ENCODE measurements at regions not wholly inside any gene's neighbourhood (a gene's known extent, or its start where the extent isn't known, plus 50 kb on each side); places are given as distances from the start of the nearest gene placed in this dataset.

DNA sequence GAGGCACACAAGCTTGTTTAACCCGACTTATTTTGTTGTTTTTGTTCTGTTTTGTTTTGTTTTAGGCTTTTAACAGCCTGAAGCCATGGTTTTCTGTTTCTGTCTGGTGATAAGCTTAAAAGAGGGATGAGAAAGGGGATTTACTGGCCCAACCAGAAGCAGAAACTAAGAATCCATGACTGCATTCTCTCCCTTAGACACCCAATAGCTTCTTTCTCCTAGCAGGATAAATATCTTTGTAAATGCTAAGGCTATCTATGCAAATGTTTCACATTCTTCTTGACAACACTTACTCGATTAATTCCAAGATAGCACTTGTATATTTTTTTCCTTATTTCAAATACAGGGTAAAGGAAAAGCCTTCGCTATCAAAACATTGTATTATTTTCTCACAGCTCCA lies 53.7 kb upstream of the SMAD1 start:
- intact Hi-C loops (cut with DNase I; ENCODE audit: low total_unique reads): no loop called here
- Histone ChIP-seq H3K27ac (no peak overlapping the region), H3K27me3 (no peaks in the 10 kb centered on the region), H3K4me3 (no peak overlapping the region), H3K4me1 (no peaks in the 10 kb centered on the region), H3K36me3 (no peaks in the 10 kb centered on the region), H3K9me3 (peaks cover 5 to 16% of the 10 kb centered on the region in 2 donors)
- no peak for TF ChIP-seq POLR2AphosphoS5 (IDR thresholded peaks at IDR 0.05)
- TF ChIP-seq POLR2A (IDR thresholded peaks at IDR 0.05): no peak
- TF ChIP-seq, protein P1, sequence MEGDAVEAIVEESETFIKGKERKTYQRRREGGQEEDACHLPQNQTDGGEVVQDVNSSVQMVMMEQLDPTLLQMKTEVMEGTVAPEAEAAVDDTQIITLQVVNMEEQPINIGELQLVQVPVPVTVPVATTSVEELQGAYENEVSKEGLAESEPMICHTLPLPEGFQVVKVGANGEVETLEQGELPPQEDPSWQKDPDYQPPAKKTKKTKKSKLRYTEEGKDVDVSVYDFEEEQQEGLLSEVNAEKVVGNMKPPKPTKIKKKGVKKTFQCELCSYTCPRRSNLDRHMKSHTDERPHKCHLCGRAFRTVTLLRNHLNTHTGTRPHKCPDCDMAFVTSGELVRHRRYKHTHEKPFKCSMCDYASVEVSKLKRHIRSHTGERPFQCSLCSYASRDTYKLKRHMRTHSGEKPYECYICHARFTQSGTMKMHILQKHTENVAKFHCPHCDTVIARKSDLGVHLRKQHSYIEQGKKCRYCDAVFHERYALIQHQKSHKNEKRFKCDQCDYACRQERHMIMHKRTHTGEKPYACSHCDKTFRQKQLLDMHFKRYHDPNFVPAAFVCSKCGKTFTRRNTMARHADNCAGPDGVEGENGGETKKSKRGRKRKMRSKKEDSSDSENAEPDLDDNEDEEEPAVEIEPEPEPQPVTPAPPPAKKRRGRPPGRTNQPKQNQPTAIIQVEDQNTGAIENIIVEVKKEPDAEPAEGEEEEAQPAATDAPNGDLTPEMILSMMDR (IDR thresholded peaks at IDR 0.05): no peak
- no peak for DNase-seq (ENCODE audit: low spot score in 2 of 2)

DNA sequence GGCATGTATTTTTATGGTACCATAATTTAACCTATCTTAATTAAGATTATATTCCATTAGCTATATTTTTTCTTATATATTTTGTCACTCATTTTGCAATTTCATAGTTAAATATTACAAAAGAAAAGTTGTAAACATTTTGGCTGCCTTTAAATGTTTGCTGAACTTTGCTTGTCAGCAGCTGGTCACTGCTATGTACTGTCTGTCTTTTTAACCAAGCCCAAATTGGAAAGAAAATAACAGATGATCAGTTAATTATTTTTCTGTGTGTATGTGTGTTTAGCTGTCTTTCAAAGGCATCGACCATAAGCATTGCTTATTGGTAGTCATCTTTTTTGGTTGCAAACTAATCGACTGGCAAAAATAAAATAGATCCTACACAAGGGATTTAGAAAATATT lies 54.4 kb upstream of the SMAD1 start:
- Histone ChIP-seq H3K9me3 (peaks cover 5 to 16% of the 10 kb centered on the region in 2 donors), H3K27me3 (no peaks in the 10 kb centered on the region), H3K4me1 (no peaks in the 10 kb centered on the region), H3K4me3 (no peak overlapping the region), H3K36me3 (no peaks in the 10 kb centered on the region), H3K27ac (no peak overlapping the region)
- no peak for DNase-seq (ENCODE audit: low spot score in 2 of 2)
- TF ChIP-seq POLR2A (IDR thresholded peaks at IDR 0.05) (no peak), POLR2AphosphoS5 (IDR thresholded peaks at IDR 0.05) (no peak)
- TF ChIP-seq, protein P1 (IDR thresholded peaks at IDR 0.05): no peak
- intact Hi-C loops (cut with DNase I; ENCODE audit: low total_unique reads): no loop called here

DNA sequence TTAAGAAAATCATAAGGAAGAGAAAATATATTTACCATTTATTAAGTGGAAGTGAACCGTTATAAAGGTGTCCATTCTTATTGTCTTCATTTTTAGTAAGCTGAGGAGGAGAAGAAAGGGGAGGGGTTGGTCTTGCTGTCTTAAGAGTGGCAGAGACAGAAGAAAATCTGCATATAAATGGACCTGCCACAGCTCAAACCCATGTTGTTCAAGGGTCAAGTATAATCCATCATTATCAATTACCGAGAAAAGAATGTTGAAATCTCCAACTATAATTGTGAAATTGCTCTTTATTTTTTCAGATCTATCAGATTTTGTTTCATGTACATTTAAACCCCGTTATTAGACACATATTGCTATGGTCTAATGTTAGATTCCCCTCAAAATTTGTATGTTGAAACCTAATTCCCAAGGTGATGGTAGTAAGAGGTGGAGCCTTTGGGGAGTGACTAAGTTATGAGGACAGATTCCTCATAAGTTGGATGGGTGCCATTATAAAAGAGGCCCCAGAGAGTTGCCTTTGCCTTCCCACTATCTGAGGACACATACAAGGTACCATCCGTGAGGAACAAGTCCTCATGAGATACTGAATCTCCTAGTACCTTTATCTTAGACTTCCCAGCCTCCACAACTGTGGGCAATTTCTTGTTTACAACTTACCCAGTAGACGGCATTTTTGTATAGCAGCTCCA lies 58.5 kb upstream of the SMAD1 start:
- intact Hi-C loops (cut with DNase I; ENCODE audit: low total_unique reads): no loop called here
- no peaks in the 10 kb centered on the region for H3K27me3 ChIP-seq
- no peak overlapping the region for H3K4me3 ChIP-seq
- TF ChIP-seq POLR2AphosphoS5 (IDR thresholded peaks at IDR 0.05) (no peak), POLR2A (IDR thresholded peaks at IDR 0.05) (no peak)
- TF ChIP-seq, protein P1 (IDR thresholded peaks at IDR 0.05): no peak
- H3K9me3 ChIP-seq: peaks cover 5 to 16% of the 10 kb centered on the region in 2 donors
- no peaks in the 10 kb centered on the region for H3K4me1 ChIP-seq
- H3K36me3 ChIP-seq: no peaks in the 10 kb centered on the region
- no peak for DNase-seq (ENCODE audit: low spot score in 2 of 2)
- no peak overlapping the region for H3K27ac ChIP-seq

DNA sequence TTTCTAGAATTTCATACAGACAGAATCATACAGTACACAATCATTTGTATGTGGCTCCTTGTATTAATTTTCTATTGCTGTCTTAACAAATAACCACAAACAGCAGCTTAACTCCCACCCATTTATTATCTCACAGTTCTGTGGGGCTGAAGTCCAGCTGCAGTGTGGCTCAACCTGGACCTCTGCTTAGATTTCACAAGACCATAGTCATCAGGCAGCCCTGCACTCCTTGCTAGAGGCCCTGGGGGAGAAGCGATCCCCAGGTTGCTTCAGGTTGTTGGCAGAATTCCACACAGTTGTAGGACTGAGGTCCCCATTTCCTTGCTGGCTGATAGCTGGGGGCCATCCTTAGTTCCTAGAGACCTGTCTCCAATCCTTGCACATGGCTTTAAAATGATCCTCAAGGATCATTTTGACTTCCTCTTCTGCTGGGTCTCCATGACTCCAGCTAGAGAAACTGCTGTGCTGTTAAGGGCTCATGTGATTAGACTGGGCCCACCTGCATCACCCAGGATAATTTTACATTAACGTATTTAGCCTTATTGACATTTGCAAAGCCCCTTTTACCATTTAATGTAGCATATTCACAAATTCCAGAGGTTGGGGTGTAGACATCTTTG lies 60.9 kb upstream of the SMAD1 start:
- intact Hi-C loops (cut with DNase I; ENCODE audit: low total_unique reads): no loop called here
- Histone ChIP-seq H3K4me1 (no peaks in the 10 kb centered on the region), H3K36me3 (no peaks in the 10 kb centered on the region), H3K9me3 (peaks cover 5 to 16% of the 10 kb centered on the region in 2 donors), H3K27me3 (no peaks in the 10 kb centered on the region), H3K27ac (no peak overlapping the region), H3K4me3 (no peak overlapping the region)
- TF ChIP-seq, protein P1 (IDR thresholded peaks at IDR 0.05): no peak
- TF ChIP-seq POLR2A (IDR thresholded peaks at IDR 0.05): no peak
- TF ChIP-seq POLR2AphosphoS5 (IDR thresholded peaks at IDR 0.05): no peak
- DNase-seq (ENCODE audit: low spot score in 2 of 2): no peak

DNA sequence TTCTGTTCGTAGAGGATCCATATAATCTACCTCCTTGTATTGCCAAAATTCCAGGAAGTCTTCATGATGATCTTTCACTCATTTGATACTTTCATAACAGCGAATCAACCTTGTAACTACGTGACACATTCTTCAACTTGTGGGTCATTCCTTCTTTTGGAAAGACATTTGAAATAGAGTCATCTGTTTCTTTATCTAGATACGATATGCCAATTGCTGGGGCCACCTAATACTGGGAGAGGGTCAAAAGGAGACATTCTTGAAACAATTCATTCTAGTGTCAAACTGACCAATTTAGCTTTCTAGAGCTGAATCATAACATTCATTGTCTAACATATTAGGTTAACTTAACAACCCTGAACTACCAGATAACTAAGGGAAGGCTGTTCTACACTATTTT lies 62.9 kb upstream of the SMAD1 start:
- Histone ChIP-seq H3K4me3 (no peak overlapping the region), H3K9me3 (peaks cover 0 to 2% of the 10 kb centered on the region in 2 donors), H3K27ac (no peak overlapping the region), H3K36me3 (no peaks in the 10 kb centered on the region), H3K4me1 (no peaks in the 10 kb centered on the region), H3K27me3 (no peaks in the 10 kb centered on the region)
- intact Hi-C loops (cut with DNase I; ENCODE audit: low total_unique reads): no loop called here
- no peak for DNase-seq (ENCODE audit: low spot score in 2 of 2)
- TF ChIP-seq POLR2A (IDR thresholded peaks at IDR 0.05) (no peak), POLR2AphosphoS5 (IDR thresholded peaks at IDR 0.05) (no peak)
- TF ChIP-seq, protein P1 (IDR thresholded peaks at IDR 0.05): no peak

All from breast epithelium (tissue), 4 donors.